ENCODE measurements at regions not wholly inside any gene's neighbourhood (a gene's known extent, or its start where the extent isn't known, plus 50 kb on each side); places are given as distances from the start of the nearest gene placed in this dataset.

- TF ChIP-seq EP300 (IDR thresholded peaks at IDR 0.05; ENCODE audit: low read depth in 2 of 2, low read length in 2 of 2) (0 out of 4 replicates have a peak, but pooled peaks of 1 of the 2 experiments have one; percentile 45), EP300 (CRISPR knock-in tag; IDR thresholded peaks at IDR 0.05; ENCODE audit: borderline replicate concordance) (no peak), ZC3H4 (CRISPR knock-in tag; IDR thresholded peaks at IDR 0.05; ENCODE audit: borderline replicate concordance) (no peak)
- TF ChIP-seq, protein P1, sequence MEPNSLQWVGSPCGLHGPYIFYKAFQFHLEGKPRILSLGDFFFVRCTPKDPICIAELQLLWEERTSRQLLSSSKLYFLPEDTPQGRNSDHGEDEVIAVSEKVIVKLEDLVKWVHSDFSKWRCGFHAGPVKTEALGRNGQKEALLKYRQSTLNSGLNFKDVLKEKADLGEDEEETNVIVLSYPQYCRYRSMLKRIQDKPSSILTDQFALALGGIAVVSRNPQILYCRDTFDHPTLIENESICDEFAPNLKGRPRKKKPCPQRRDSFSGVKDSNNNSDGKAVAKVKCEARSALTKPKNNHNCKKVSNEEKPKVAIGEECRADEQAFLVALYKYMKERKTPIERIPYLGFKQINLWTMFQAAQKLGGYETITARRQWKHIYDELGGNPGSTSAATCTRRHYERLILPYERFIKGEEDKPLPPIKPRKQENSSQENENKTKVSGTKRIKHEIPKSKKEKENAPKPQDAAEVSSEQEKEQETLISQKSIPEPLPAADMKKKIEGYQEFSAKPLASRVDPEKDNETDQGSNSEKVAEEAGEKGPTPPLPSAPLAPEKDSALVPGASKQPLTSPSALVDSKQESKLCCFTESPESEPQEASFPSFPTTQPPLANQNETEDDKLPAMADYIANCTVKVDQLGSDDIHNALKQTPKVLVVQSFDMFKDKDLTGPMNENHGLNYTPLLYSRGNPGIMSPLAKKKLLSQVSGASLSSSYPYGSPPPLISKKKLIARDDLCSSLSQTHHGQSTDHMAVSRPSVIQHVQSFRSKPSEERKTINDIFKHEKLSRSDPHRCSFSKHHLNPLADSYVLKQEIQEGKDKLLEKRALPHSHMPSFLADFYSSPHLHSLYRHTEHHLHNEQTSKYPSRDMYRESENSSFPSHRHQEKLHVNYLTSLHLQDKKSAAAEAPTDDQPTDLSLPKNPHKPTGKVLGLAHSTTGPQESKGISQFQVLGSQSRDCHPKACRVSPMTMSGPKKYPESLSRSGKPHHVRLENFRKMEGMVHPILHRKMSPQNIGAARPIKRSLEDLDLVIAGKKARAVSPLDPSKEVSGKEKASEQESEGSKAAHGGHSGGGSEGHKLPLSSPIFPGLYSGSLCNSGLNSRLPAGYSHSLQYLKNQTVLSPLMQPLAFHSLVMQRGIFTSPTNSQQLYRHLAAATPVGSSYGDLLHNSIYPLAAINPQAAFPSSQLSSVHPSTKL (CRISPR knock-in tag; IDR thresholded peaks at IDR 0.05), result 0 out of 2 replicates have a peak, but pooled peaks have one; percentile 23
Measured at GRCh38 chr2:215685238-215685990, 249.5 kb upstream of the FN1 start (continued).

DNA sequence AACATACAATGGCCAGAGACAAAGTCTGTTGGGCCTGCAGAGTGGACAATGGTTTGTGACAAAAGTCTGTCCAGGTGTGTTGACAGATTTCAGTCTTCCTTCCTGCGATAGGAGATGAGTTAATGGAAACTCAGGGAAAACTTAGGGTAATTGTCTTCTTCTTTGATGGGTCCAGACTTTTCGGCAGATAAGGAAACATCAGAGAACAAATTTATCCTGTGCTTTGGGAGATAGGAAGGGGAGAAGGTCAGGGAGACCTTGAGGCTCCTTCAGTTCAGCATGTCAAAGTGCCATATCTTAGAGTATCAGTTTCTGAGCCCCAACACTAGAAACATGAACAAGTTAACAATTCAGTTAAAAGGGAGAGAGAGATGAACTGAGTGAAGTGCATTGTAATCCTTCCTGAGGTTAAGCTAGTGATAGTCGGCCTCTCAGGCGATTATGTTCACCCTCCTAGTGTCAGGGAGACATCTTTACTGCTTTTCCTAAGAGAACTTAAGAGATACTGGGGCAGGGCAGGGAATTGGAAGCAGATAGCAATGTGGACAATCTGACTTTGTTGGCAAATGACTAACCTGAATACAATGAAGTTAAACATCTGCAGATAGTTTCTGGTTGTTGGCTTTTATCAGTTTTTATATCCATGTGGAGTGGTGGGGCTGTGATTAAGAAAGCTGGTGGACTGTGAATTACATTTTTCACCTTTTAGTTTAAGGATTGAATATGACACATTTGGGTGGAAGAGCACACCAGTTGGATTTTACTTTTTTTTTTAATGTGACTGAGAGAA lies 248.8 kb upstream of the FN1 start:
- in situ Hi-C loops (cut with HindIII; ENCODE audit: extremely low pct_ligation_motif_present, low pct_unique_long_range_greater_than_20kb), result loop anchor here (5.0 kb wide), 2 partner anchors 67 to 103 kb away; no protein-coding TSS in a partner anchor
- 94% methylated on average over 4 of the region's 4 CpGs for WGBS (ENCODE audit: low lambda C conversion rate)
- TF ChIP-seq XRCC5 (optimal IDR thresholded peaks at IDR 0.05; ENCODE audit: low read length), result no peak
- TF ChIP-seq RARA (CRISPR knock-in tag; IDR thresholded peaks at IDR 0.05), result 0 out of 2 replicates have a peak, but pooled peaks have one; percentile 5
- no peak for TF ChIP-seq MNT (IDR thresholded peaks at IDR 0.05)
- TF ChIP-seq NFKB2 (CRISPR knock-in tag; IDR thresholded peaks at IDR 0.05; ENCODE audit: borderline replicate concordance), result no peak
- TF ChIP-seq SOX13 (IDR thresholded peaks at IDR 0.05), result no peak
- TF ChIP-seq SOX13 (CRISPR knock-in tag; conservative IDR thresholded peaks at IDR 0.05 in 1 of 2, IDR thresholded peaks at IDR 0.05 in 1 of 2), result peak in 1 of 2 experiments; percentile 28; a peak in 1 of 4 replicates
- TF ChIP-seq SIX4 (CRISPR knock-in tag; IDR thresholded peaks at IDR 0.05), result peak; percentile 7; the same call in 1 of the 2 replicates
- no peak for TF ChIP-seq HNF1B (CRISPR knock-in tag; IDR thresholded peaks at IDR 0.05)

More for the DNA sequence above, 248.8 kb upstream of the FN1 start:
- peak; percentile 43 for DNase-seq (ENCODE audit: low spot score)
- Histone ChIP-seq H3K9me3 (ENCODE audit: low read length) (peaks cover 19% of the 10 kb centered on the region), H4K20me1 (ENCODE audit: insufficient read depth, low read length) (no peaks in the 10 kb centered on the region), H3K27ac (ENCODE audit: extremely low read length, insufficient read depth, low read length) (peak overlapping the region; percentile 16), H3K9ac (ENCODE audit: insufficient read depth, low read depth, low read length) (no peak overlapping the region), H3K4me2 (ENCODE audit: low read depth, low read length) (no peak overlapping the region), H3K27me3 (ENCODE audit: control insufficient read depth in 1 of 2, insufficient read depth in 2 of 2, low read length in 2 of 2) (no peaks in the 10 kb centered on the region), H3K4me3 (replicated peaks in 1 of 3; ENCODE audit: insufficient read depth in 1 of 3, low read depth in 2 of 3, low read length in 3 of 3) (no peak overlapping the region), H3K36me3 (replicated peaks in 1 of 2; ENCODE audit: control insufficient read depth in 1 of 2, insufficient read depth in 2 of 2, low read length in 2 of 2) (no peaks in the 10 kb centered on the region), H3K79me2 (ENCODE audit: insufficient read depth, low read length) (no peaks in the 10 kb centered on the region), H3K4me1 (ENCODE audit: insufficient read depth, low read length) (peaks cover 86% of the 10 kb centered on the region), H2AFZ (ENCODE audit: low read length) (no peak overlapping the region)
- intact Hi-C loops (cut with micrococcal nuclease; ENCODE audit: unreplicated experiment), result no loop called here
- FAIRE-seq, result no peak
- ChIA-PET CTCF (ENCODE audit: low intra/inter-chr PET ratio, low total read pairs) (no interaction called here), POLR2A (interaction anchor here (1.2 kb wide), 1 partner anchor 9 kb away, joined by 7 read pairs; no protein-coding TSS in a partner anchor)
- ATAC-seq, result no peak
- BruUV-seq (replicated peaks), result no TSS peak

All from HepG2 (cell line).